RWPE2 (cell line): ENCODE measurements at regions not wholly inside any gene's neighbourhood (a gene's known extent, or its start where the extent isn't known, plus 50 kb on each side); places are given as distances from the start of the nearest gene placed in this dataset.

Experiments used
- ATAC-seq: fragments of 200-7000 bp; cut with Tn5 transposase; 3 replicates; pipeline ENCODE4 v1.9.1; 2021; ENCODE audit warnings: low read depth
- DNase-seq: peaks from one replicate; pipeline ENCODE4 v3.0.0-alpha.2; 2020; ENCODE audit warnings: low spot score
- H3K27ac ChIP-seq: fragments of 450-650 bp; 2 replicates; pipeline ENCODE4 v1.5.1; 2017; ENCODE audit warnings: mild to moderate bottlenecking; ENCODE audit not compliant: poor library complexity, severe bottlenecking
- H3K27me3 ChIP-seq: fragments of 250-450 bp; sonication (Bioruptor Pico); 2 replicates; pipeline ENCODE4 v1.5.1; 2021; ENCODE audit warnings: mild to moderate bottlenecking, moderate library complexity; ENCODE audit not compliant: insufficient read depth, poor library complexity, severe bottlenecking
- H3K36me3 ChIP-seq: fragments of 250-450 bp; sonication (Bioruptor Pico); 2 replicates; pipeline ENCODE4 v1.5.1; 2020; ENCODE audit warnings: low read depth, mild to moderate bottlenecking, moderate library complexity
- H3K4me1 ChIP-seq: fragments of 250-450 bp; sonication (Bioruptor Pico); 2 replicates; pipeline ENCODE4 v1.5.1; 2021; ENCODE audit warnings: mild to moderate bottlenecking, moderate library complexity; ENCODE audit not compliant: insufficient read depth, poor library complexity, severe bottlenecking
- H3K4me3 ChIP-seq: fragments of 250-450 bp; sonication (Bioruptor Pico); 2 replicates; pipeline ENCODE4 v1.5.1; 2021; ENCODE audit warnings: mild to moderate bottlenecking, moderate library complexity; ENCODE audit not compliant: severe bottlenecking
- H3K9me3 ChIP-seq: fragments of 250-450 bp; sonication (Bioruptor Pico); 2 replicates; pipeline ENCODE4 v1.5.1; 2021; ENCODE audit warnings: mild to moderate bottlenecking, moderate library complexity; ENCODE audit not compliant: severe bottlenecking
- TF ChIP-seq, protein P1 (sequence below): fragments of 450-650 bp; IDR thresholded peaks from one replicate; pipeline ENCODE4 v1.5.1; 2017; ENCODE audit warnings: mild to moderate bottlenecking, moderate library complexity; ENCODE audit not compliant: poor library complexity, severe bottlenecking

DNA sequence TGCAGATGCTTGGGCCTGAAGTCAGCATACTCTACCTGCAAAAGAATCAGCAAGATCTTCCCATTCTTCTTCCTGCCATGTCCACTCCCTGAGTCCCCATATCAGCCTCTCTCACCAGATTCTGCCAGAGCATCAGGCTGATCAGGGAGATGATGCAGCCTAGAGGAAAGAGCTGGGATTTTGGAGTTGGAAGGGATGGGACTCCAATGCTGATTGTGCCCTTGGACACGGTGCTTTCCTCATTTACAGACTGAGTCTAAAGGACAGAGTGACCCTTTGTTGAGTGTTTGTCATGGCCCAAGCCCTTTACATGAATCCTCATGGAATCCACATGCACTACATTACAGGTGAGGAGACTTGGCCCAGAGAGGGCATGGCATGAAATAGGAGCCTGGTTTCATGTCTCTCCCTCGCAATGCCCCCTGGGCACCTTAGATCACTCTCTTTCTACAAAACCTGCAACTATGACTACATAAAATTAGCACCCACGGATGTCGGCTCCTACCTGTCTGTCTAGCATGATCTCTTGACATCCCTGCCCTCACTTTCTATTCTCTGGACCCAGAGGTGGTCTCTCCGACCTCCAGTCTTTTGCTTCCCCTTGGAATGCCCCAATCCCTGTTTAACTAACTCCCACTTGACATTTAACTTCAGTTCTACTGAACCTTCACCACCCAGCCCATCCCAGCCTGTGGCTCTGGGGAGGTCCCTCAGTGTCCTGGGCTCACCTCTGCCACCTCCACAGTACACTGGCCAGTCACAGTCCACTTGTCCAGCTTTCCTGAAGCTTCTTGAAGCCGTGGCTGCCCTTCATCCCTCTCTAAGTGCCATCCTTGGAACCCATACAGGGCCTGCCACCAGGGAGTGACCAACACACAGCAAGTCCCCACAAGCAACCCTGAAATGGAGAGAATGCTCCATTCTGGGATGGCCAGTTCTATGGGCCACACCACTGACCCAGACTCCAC lies 173.5 kb downstream of the ABHD5 start:
- no peak for ATAC-seq
- H3K27me3 ChIP-seq = no peaks in the 10 kb centered on the region
- no peak overlapping the region for H3K4me3 ChIP-seq
- H3K27ac ChIP-seq = no peak overlapping the region
- H3K4me1 ChIP-seq = peaks cover 28% of the 10 kb centered on the region
- no peaks in the 10 kb centered on the region for H3K9me3 ChIP-seq
- no peak for DNase-seq
- TF ChIP-seq, protein P1, sequence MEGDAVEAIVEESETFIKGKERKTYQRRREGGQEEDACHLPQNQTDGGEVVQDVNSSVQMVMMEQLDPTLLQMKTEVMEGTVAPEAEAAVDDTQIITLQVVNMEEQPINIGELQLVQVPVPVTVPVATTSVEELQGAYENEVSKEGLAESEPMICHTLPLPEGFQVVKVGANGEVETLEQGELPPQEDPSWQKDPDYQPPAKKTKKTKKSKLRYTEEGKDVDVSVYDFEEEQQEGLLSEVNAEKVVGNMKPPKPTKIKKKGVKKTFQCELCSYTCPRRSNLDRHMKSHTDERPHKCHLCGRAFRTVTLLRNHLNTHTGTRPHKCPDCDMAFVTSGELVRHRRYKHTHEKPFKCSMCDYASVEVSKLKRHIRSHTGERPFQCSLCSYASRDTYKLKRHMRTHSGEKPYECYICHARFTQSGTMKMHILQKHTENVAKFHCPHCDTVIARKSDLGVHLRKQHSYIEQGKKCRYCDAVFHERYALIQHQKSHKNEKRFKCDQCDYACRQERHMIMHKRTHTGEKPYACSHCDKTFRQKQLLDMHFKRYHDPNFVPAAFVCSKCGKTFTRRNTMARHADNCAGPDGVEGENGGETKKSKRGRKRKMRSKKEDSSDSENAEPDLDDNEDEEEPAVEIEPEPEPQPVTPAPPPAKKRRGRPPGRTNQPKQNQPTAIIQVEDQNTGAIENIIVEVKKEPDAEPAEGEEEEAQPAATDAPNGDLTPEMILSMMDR = no peak
- no peaks in the 10 kb centered on the region for H3K36me3 ChIP-seq

DNA sequence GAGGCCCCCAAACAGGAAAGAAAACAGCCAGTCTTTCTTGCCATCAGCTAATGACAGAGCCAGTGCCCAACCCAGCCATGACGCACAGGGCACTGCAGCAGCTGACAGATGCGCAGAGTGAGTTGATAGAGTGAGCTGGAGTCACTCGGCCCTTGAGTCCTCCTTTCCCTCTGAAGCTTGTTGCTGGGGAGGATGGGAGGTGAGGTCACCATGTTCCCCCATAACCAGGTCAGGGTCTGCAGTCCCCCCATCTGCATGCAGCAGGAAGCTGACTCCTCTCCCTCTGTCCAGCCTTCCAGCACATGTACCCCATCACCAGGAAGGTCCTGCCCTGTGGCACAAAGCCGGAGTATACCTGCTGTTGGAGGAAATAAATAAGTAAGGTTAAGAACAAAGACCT lies 174.6 kb downstream of the ABHD5 start:
- ATAC-seq = no peak

DNA sequence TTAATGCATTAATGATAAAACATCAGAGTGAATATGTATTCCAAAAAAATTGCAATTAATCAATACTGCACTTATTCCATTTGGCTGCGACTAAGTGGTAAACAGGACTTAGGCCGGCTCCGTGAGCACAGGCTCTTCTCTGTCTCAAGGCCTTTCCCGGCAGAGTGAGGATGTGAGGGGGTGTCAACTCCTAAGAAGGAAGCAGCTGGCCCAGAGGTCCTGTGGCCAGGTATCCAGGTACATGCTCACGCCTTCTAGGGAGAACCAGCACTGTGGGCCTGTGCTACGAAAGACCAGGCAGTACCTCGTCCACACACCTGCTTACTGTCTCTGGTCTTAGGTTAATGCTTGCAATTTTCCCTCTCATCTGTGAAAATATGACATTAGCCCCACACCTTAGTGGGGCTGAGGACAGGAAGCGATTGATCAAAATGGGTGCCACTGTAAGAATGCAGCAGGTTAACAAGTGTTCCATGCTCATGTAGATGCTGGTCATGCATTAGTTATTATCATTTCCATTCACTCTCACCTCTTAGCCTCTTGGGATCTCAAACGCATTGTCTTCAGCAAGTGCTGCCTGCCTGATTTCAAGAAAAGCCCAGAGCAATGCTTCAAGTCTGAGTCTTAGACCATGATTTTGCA lies 175.3 kb downstream of the ABHD5 start:
- Histone ChIP-seq H3K9me3 (no peaks in the 10 kb centered on the region), H3K36me3 (no peaks in the 10 kb centered on the region), H3K4me3 (no peak overlapping the region), H3K4me1 (peaks cover 46% of the 10 kb centered on the region), H3K27me3 (no peaks in the 10 kb centered on the region), H3K27ac (peak overlapping the region; percentile 98)
- DNase-seq (no peak), ATAC-seq (no peak)
- TF ChIP-seq, protein P1 = no peak

More for the DNA sequence above, 174.6 kb downstream of the ABHD5 start:
- no peak for DNase-seq
- no peaks in the 10 kb centered on the region for H3K36me3 ChIP-seq
- H3K4me1 ChIP-seq = peaks cover 39% of the 10 kb centered on the region
- no peak overlapping the region for H3K4me3 ChIP-seq
- peak overlapping the region; percentile 98 for H3K27ac ChIP-seq
- TF ChIP-seq, protein P1 = no peak
- H3K27me3 ChIP-seq = no peaks in the 10 kb centered on the region
- no peaks in the 10 kb centered on the region for H3K9me3 ChIP-seq

DNA sequence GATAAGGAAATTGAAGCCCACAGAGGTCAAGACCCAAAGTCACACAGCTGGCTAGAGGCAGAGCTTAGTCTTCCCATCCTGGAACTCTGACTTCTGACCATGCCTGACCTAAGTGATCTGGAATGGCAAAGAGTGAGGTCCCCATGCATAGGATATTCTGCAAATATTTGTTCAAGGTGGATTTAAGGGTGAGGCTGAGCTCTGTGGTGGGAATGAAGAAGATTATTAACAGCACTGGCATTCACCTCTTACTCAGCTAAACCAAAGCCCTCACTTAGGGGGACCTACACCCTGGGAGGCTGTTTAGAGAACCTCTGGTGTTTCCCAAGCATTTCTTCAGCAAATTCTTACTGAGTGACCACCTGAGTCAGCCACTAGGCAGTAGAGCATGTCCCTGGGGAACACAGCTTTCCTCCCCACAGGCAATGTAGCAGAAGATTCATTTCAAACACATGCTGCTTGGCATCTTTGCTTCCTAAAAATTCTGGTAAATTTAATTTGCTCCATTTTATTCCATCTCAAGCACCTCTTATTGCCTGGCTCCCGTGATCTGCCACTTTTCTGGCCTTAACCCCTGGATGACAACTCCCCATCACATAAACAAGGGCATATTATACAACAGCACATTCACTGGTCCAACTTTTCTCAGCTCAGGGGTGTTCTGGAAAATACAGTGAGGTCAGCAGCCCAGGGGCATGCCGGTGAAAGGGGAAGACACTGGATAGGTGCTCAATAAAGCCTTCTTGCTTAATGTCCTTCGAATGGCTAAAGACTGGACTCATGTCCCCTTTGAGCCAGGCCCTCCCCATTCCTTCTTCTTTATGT lies 176.0 kb downstream of the ABHD5 start:
- H3K4me1 ChIP-seq = peaks cover 53% of the 10 kb centered on the region
- ATAC-seq = peak; percentile 86
- no peaks in the 10 kb centered on the region for H3K27me3 ChIP-seq
- no peaks in the 10 kb centered on the region for H3K9me3 ChIP-seq
- no peaks in the 10 kb centered on the region for H3K36me3 ChIP-seq
- TF ChIP-seq, protein P1 = no peak
- DNase-seq = no peak
- H3K4me3 ChIP-seq = no peak overlapping the region
- peak overlapping the region; percentile 98 for H3K27ac ChIP-seq
